GM12878 (cell line): ENCODE measurements at regions not wholly inside any gene's neighbourhood (a gene's known extent, or its start where the extent isn't known, plus 50 kb on each side); places are given as distances from the start of the nearest gene placed in this dataset.

Experiments used
- BCL11A ChIP-seq: IDR thresholded peaks from 2 replicates; pipeline ENCODE4 v1.6.1; 2011; ENCODE audit warnings: low read depth, low read length
- BHLHE40 ChIP-seq, 2 experiments: fragments of 450-650 bp in 1 of 2; IDR thresholded peaks; 2 replicates each; pipeline ENCODE4 v1.6.1; 2011 to 2017; ENCODE audit warnings: low read depth in 2 of 2, borderline replicate concordance in 1 of 2, improper control_type of control experiment in 1 of 2, low read length in 1 of 2, mild to moderate bottlenecking in 1 of 2
- CTCF ChIP-seq, 3 experiments: IDR thresholded peaks in 2 of 3; conservative IDR thresholded peaks in 1 of 3; 2 replicates each; pipeline ENCODE4 v1.5.1; 2011; ENCODE audit warnings: low read depth in 3 of 3, low read length in 3 of 3, mild to moderate bottlenecking in 3 of 3, control low read depth in 2 of 3, moderate library complexity in 2 of 3, inconsistent platforms in 1 of 3, mixed read lengths in 1 of 3; ENCODE audit not compliant: control insufficient read depth in 2 of 3, insufficient read depth in 1 of 3; ENCODE audit errors: extremely low read depth in 1 of 3
- EGR1 ChIP-seq, 2 experiments: IDR thresholded peaks; 1 replicate in 1 of 2; 2 replicates in 1 of 2; pipeline ENCODE4 v1.6.1; 2011 to 2012; ENCODE audit warnings: low read depth in 2 of 2, low read length in 2 of 2, borderline replicate concordance in 1 of 2, mild to moderate bottlenecking in 1 of 2, moderate library complexity in 1 of 2
- EP300 ChIP-seq, 2 experiments: fragments of 150-350 bp in 1 of 2; IDR thresholded peaks; 2 replicates each; pipeline ENCODE4 v1.6.1; 2011 to 2012; ENCODE audit warnings: low read depth in 2 of 2, low read length in 2 of 2, borderline replicate concordance in 1 of 2, improper control_type of control experiment in 1 of 2, inconsistent platforms in 1 of 2; ENCODE audit not compliant: control insufficient read depth in 1 of 2
- GABPA ChIP-seq: IDR thresholded peaks from 2 replicates; pipeline ENCODE4 v1.6.1; 2014; ENCODE audit warnings: antibody characterized with exemption, low read depth, mild to moderate bottlenecking, inconsistent platforms
- PRDM15 ChIP-seq: fragments of 450-650 bp; formaldehyde crosslinking; IDR thresholded peaks from 2 replicates; pipeline ENCODE4 v1.4.0; 2020; ENCODE audit warnings: mild to moderate bottlenecking, moderate library complexity
- RFX5 ChIP-seq: IDR thresholded peaks from 2 replicates; pipeline ENCODE4 v1.6.1; 2011; ENCODE audit warnings: low read depth, low read length, improper control_type of control experiment

- no peak for TF ChIP-seq CTCF (IDR thresholded peaks at IDR 0.05 in 2 of 3, conservative IDR thresholded peaks at IDR 0.05 in 1 of 3; ENCODE audit: control insufficient read depth in 2 of 3, extremely low read depth in 1 of 3, insufficient read depth in 1 of 3, low read depth in 3 of 3, low read length in 3 of 3)
- no peak for TF ChIP-seq EGR1 (IDR thresholded peaks at IDR 0.05; ENCODE audit: borderline replicate concordance in 1 of 2, low read depth in 2 of 2, low read length in 2 of 2)
- TF ChIP-seq BHLHE40 (IDR thresholded peaks at IDR 0.05; ENCODE audit: borderline replicate concordance in 1 of 2, low read depth in 2 of 2, low read length in 1 of 2): no peak
- no peak for TF ChIP-seq BCL11A
- TF ChIP-seq EP300 (IDR thresholded peaks at IDR 0.05; ENCODE audit: borderline replicate concordance in 1 of 2, control insufficient read depth in 1 of 2, low read depth in 2 of 2, low read length in 2 of 2): no peak
- TF ChIP-seq GABPA: no peak
- no peak for TF ChIP-seq PRDM15
- no peak for TF ChIP-seq RFX5
Measured at GRCh38 chr6:81822568-81822967, 70.1 kb upstream of the TENT5A start.
